Fibroblast of lung (primary cell): ENCODE measurements at regions not wholly inside any gene's neighbourhood (a gene's known extent, or its start where the extent isn't known, plus 50 kb on each side); places are given as distances from the start of the nearest gene placed in this dataset.

Experiments used
- CTCF ChIP-seq, 2 donors: IDR thresholded peaks in 1 of 2; conservative IDR thresholded peaks in 1 of 2; 1 replicate in 1 of 2; 2 replicates in 1 of 2; pipeline ENCODE4 v1.5.1; 2011 to 2012; ENCODE audit warnings: low read length in 2 of 2, control low read depth in 1 of 2, inconsistent platforms in 1 of 2, low read depth in 1 of 2, mild to moderate bottlenecking in 1 of 2
- EZH2 ChIP-seq: IDR thresholded peaks from 2 replicates; pipeline ENCODE4 v1.5.1; 2012; ENCODE audit warnings: low read length, control low read depth, mild to moderate bottlenecking; ENCODE audit errors: missing control alignments

GRCh38 chr5:100697970-100698369, 162.8 kb downstream of the FAM174A start:
- peak; percentile 7 to 28 for TF ChIP-seq CTCF (conservative IDR thresholded peaks at IDR 0.05 in 1 of 2, IDR thresholded peaks at IDR 0.05 in 1 of 2; ENCODE audit: low read depth in 1 of 2, low read length in 2 of 2)
- TF ChIP-seq EZH2, result no peak
